ENCODE measurements at regions not wholly inside any gene's neighbourhood (a gene's known extent, or its start where the extent isn't known, plus 50 kb on each side); places are given as distances from the start of the nearest gene placed in this dataset.

- no peak for DNase-seq (ENCODE audit: low spot score)
These were observed 1357.0 kb upstream of the AGA start for GRCh38 chr4:178799204-178799603.

GRCh38 chr4:178808106-178808505, 1365.9 kb upstream of the AGA start:
- no peak for DNase-seq (ENCODE audit: low spot score)

GRCh38 chr4:178809921-178810320, 1367.7 kb upstream of the AGA start:
- DNase-seq (ENCODE audit: low spot score), result no peak

GRCh38 chr4:178811356-178811755, 1369.1 kb upstream of the AGA start:
- no peak for DNase-seq (ENCODE audit: low spot score)

- no peak for DNase-seq (ENCODE audit: low spot score)
These were observed 1370.6 kb upstream of the AGA start for GRCh38 chr4:178812866-178813265.

- no peak for DNase-seq (ENCODE audit: low spot score)
These were observed 1372.7 kb upstream of the AGA start for GRCh38 chr4:178814908-178815307.

GRCh38 chr4:178823673-178824295, 1381.5 kb upstream of the AGA start:
- peak; percentile 86 for DNase-seq (ENCODE audit: low spot score)

GRCh38 chr4:178836865-178837264, 1394.6 kb upstream of the AGA start:
- no peak for DNase-seq (ENCODE audit: low spot score)

GRCh38 chr4:178838776-178839175, 1396.5 kb upstream of the AGA start:
- no peak for DNase-seq (ENCODE audit: low spot score)

GRCh38 chr4:178856139-178856800, 1414.0 kb upstream of the AGA start:
- DNase-seq (ENCODE audit: low spot score), result no peak

- no peak for DNase-seq (ENCODE audit: low spot score)
These were observed 1429.2 kb upstream of the AGA start for GRCh38 chr4:178871476-178871875.

GRCh38 chr4:178881937-178882336, 1439.7 kb upstream of the AGA start:
- no peak for DNase-seq (ENCODE audit: low spot score)

- no peak for DNase-seq (ENCODE audit: low spot score)
These were observed 1451.9 kb upstream of the AGA start for GRCh38 chr4:178894126-178894525.

GRCh38 chr4:178899084-178899483, 1456.8 kb upstream of the AGA start:
- no peak for DNase-seq (ENCODE audit: low spot score)

- DNase-seq (ENCODE audit: low spot score), result no peak
These were observed 1475.5 kb upstream of the AGA start for GRCh38 chr4:178917756-178918155.

- peak; percentile 43 for DNase-seq (ENCODE audit: low spot score)
These were observed 1494.9 kb upstream of the AGA start for GRCh38 chr4:178937130-178937529.

GRCh38 chr4:178941975-178942374, 1499.7 kb upstream of the AGA start:
- DNase-seq (ENCODE audit: low spot score), result no peak

- DNase-seq (ENCODE audit: low spot score), result no peak
These were observed 1511.3 kb upstream of the AGA start for GRCh38 chr4:178953447-178954120.

GRCh38 chr4:178955614-178956013, 1513.4 kb upstream of the AGA start:
- DNase-seq (ENCODE audit: low spot score), result no peak

- no peak for DNase-seq (ENCODE audit: low spot score)
These were observed 1516.6 kb upstream of the AGA start for GRCh38 chr4:178958725-178959440.

GRCh38 chr4:178963446-178964045, 1521.3 kb upstream of the AGA start:
- DNase-seq (ENCODE audit: low spot score), result no peak

- no peak for DNase-seq (ENCODE audit: low spot score)
These were observed 1524.4 kb upstream of the AGA start for GRCh38 chr4:178966644-178967043.
